SK-N-SH (cell line): ENCODE measurements at regions not wholly inside any gene's neighbourhood (a gene's known extent, or its start where the extent isn't known, plus 50 kb on each side); places are given as distances from the start of the nearest gene placed in this dataset.
A peak's percentile ranks its signal among the peaks of the same experiment; 100 is the strongest.
"Not testable (repeated sequence)": the region's sequence is repeated elsewhere in the genome, so short reads cannot be mapped to it uniquely, and the experiment has no call there.

Experiments
- CTCF ChIA-PET: fragments of 300-600, 350-600 bp; formaldehyde crosslinking; extraction: SDS; loops from one replicate; lab custom pipeline; 2021; lab: Yijun Ruan, JAX
- POLR2A ChIA-PET: fragments of 350-600 bp; sonication (Branson Sonifier 250); formaldehyde crosslinking; extraction: SDS; loops from one replicate; lab custom pipeline; 2020; ENCODE audit warnings: antibody characterized with exemption, inconsistent platforms; lab: Yijun Ruan, JAX
- DNase-seq: peaks from one replicate; pipeline ENCODE4 v3.0.0; 2012
- H2AFZ ChIP-seq: fragments of 200-600 bp; sonication (generic); 2 replicates; pipeline ENCODE4 v1.8.1; 2016; ENCODE audit warnings: antibody characterized with exemption, mild to moderate bottlenecking, low read depth
- H3F3A ChIP-seq: fragments of 200-600 bp; sonication (generic); replicated peaks from 2 replicates; pipeline ENCODE3; 2016; ENCODE audit warnings: antibody characterized with exemption, mild to moderate bottlenecking; ENCODE audit not compliant: insufficient read depth
- H3K27ac ChIP-seq, 2 experiments: fragments of 200-500 bp in 1 of 2; fragments of 200-600 bp in 1 of 2; sonication (Bioruptor generic) in 1 of 2; sonication (generic), shearing (Covaris generic) in 1 of 2; 2 replicates each; pipeline versions ENCODE4 v1.5.1 to v1.6.1; 2014 to 2016; ENCODE audit warnings: low read depth in 2 of 2, inconsistent platforms in 1 of 2, low read length in 1 of 2, mild to moderate bottlenecking in 1 of 2, mixed read lengths in 1 of 2
- H3K27me3 ChIP-seq: fragments of 200-600 bp; sonication (generic), shearing (Covaris generic); 2 replicates; pipeline ENCODE4 v1.6.1; 2016; ENCODE audit warnings: mixed run types; ENCODE audit not compliant: insufficient read depth
- H3K36me3 ChIP-seq, 2 experiments: fragments of 200-500 bp in 1 of 2; fragments of 200-600 bp in 1 of 2; sonication (Bioruptor generic) in 1 of 2; sonication (generic) in 1 of 2; replicated peaks in 1 of 2; 2 replicates each; pipeline versions ENCODE3 to v1.5.1; 2014 to 2016; ENCODE audit warnings: low read length in 1 of 2, mild to moderate bottlenecking in 1 of 2; ENCODE audit not compliant: insufficient read depth in 2 of 2, control insufficient read depth in 1 of 2
- H3K4me1 ChIP-seq, 2 experiments: fragments of 200-500 bp in 1 of 2; fragments of 200-600 bp in 1 of 2; sonication (Bioruptor generic) in 1 of 2; sonication (generic), shearing (Covaris generic) in 1 of 2; 2 replicates each; pipeline versions ENCODE4 v1.5.1 to v1.6.1; 2014 to 2016; ENCODE audit warnings: low read depth in 1 of 2, low read length in 1 of 2, mixed run types in 1 of 2; ENCODE audit not compliant: insufficient read depth in 2 of 2, control insufficient read depth in 1 of 2
- H3K4me2 ChIP-seq: fragments of 200-600 bp; sonication (generic), shearing (Covaris generic); 2 replicates; pipeline ENCODE4 v1.6.1; 2017; ENCODE audit warnings: mixed run types
- H3K4me3 ChIP-seq, 2 experiments: fragments of 200-500 bp in 1 of 2; fragments of 200-600 bp in 1 of 2; sonication (Bioruptor generic) in 1 of 2; sonication (generic), shearing (Covaris generic) in 1 of 2; 2 replicates each; pipeline versions ENCODE4 v1.5.1 to v1.8.1; 2014 to 2016; ENCODE audit warnings: low read depth in 2 of 2, inconsistent platforms in 1 of 2, low read length in 1 of 2, mild to moderate bottlenecking in 1 of 2, mixed read lengths in 1 of 2, moderate library complexity in 1 of 2
- H3K79me2 ChIP-seq: fragments of 200-600 bp; sonication (generic); 2 replicates; pipeline ENCODE4 v1.8.1; 2017; ENCODE audit warnings: mild to moderate bottlenecking; ENCODE audit not compliant: insufficient read depth
- H3K9ac ChIP-seq: fragments of 200-600 bp; sonication (generic); 2 replicates; pipeline ENCODE4 v1.6.1; 2017; ENCODE audit warnings: mixed run types
- H3K9me2 ChIP-seq: fragments of 200-600 bp; sonication (generic); 2 replicates; pipeline ENCODE4 v1.6.1; 2017; ENCODE audit warnings: mixed run types
- H3K9me3 ChIP-seq: fragments of 200-600 bp; sonication (generic); 2 replicates; pipeline ENCODE4 v1.6.1; 2017; ENCODE audit warnings: mixed run types, mild to moderate bottlenecking, moderate library complexity
- H4K20me1 ChIP-seq: fragments of 200-600 bp; sonication (generic); 2 replicates; pipeline ENCODE4 v1.6.1; 2017; ENCODE audit warnings: mild to moderate bottlenecking, mixed run types; ENCODE audit not compliant: insufficient read depth
- EZH2phosphoT487 ChIP-seq: fragments of 200-600 bp; sonication (generic); IDR thresholded peaks from 2 replicates; pipeline ENCODE4 v1.6.1; 2017; ENCODE audit warnings: low read depth, mixed run types, mild to moderate bottlenecking, antibody characterized with exemption, moderate library complexity, borderline replicate concordance
- FOSL2 ChIP-seq: IDR thresholded peaks from 2 replicates; pipeline ENCODE4 v1.4.0; 2012; ENCODE audit warnings: low read depth, mild to moderate bottlenecking, moderate library complexity, borderline replicate concordance
- FOXJ3 ChIP-seq: sonication (generic); formaldehyde crosslinking; IDR thresholded peaks from 2 replicates; pipeline ENCODE4 v1.5.1; 2020; ENCODE audit warnings: mild to moderate bottlenecking, missing genetic modification reagents
- GABPA ChIP-seq: IDR thresholded peaks from 2 replicates; pipeline ENCODE4 v1.4.0; 2012; ENCODE audit warnings: low read depth, mild to moderate bottlenecking
- MAX ChIP-seq: IDR thresholded peaks from 2 replicates; pipeline ENCODE4 v1.4.0; 2012; ENCODE audit warnings: low read depth
- MEF2A ChIP-seq: IDR thresholded peaks from 2 replicates; pipeline ENCODE4 v1.4.0; 2012; ENCODE audit warnings: low read depth, borderline replicate concordance
- MXI1 ChIP-seq: IDR thresholded peaks from 2 replicates; pipeline ENCODE4 v1.6.1; 2012; ENCODE audit warnings: mild to moderate bottlenecking, low read depth, low read length, improper control_type of control experiment
- POLR2AphosphoS5 ChIP-seq: IDR thresholded peaks from 2 replicates; pipeline ENCODE4 v1.6.1; 2012; ENCODE audit warnings: low read depth, low read length
- RAD21 ChIP-seq: IDR thresholded peaks from 2 replicates; pipeline ENCODE4 v1.6.1; 2012; ENCODE audit warnings: mild to moderate bottlenecking, low read length
- RFX5 ChIP-seq: IDR thresholded peaks from 2 replicates; pipeline ENCODE4 v1.6.1; 2012; ENCODE audit warnings: mild to moderate bottlenecking, improper control_type of control experiment, low read length
- TAF1 ChIP-seq: IDR thresholded peaks from 2 replicates; pipeline ENCODE4 v1.6.1; 2012; ENCODE audit warnings: low read depth, mild to moderate bottlenecking, low read length, moderate library complexity, borderline replicate concordance
- WGBS: methylation state at CpG from one replicate; pipeline ENCODE4 v1.1.6; 2017; ENCODE audit warnings: low lambda C conversion rate; 5-methylcytosine and 5-hydroxymethylcytosine counted together
- TF ChIP-seq, protein P1 (sequence below): fragments of 150-350 bp; IDR thresholded peaks from 2 replicates; pipeline ENCODE4 v1.6.1; 2017; ENCODE audit warnings: antibody characterized with exemption, low read length, low read depth, borderline replicate concordance

DNA sequence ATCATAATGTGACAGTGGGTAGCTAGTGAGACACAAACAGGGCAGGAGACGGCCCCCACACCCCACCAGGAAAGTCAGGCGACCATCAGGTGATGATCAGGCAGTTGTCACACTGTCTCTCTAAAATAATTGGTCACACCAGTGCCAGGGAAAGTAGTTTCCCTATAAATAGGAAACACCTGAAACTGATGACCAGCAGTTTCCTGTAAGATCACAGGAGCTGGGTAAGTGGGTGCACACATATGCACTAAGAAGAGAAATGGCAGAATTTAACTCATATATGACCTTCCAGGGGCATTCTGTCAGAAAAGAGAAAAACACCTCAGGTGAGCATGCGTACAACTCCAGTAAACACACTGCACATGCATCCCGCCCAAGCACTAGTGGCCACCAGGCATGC, 620.5 kb upstream of the GHITM start:
- Histone ChIP-seq H3K79me2 (no peaks in the 10 kb centered on the region), H3K4me2 (no peak overlapping the region), H3F3A (no peaks in the 10 kb centered on the region), H4K20me1 (no peaks in the 10 kb centered on the region), H3K27ac (no peak overlapping the region), H3K9me3 (no peaks in the 10 kb centered on the region), H3K36me3 (no peaks in the 10 kb centered on the region)
- POLR2A ChIA-PET = no interaction called here
- DNase-seq = no peak
- TF ChIP-seq FOXJ3 = no peak
- TF ChIP-seq, protein P1, sequence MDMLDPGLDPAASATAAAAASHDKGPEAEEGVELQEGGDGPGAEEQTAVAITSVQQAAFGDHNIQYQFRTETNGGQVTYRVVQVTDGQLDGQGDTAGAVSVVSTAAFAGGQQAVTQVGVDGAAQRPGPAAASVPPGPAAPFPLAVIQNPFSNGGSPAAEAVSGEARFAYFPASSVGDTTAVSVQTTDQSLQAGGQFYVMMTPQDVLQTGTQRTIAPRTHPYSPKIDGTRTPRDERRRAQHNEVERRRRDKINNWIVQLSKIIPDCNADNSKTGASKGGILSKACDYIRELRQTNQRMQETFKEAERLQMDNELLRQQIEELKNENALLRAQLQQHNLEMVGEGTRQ = no peak
- TF ChIP-seq MEF2A = no peak
- no peak for TF ChIP-seq MXI1
- no peak for TF ChIP-seq EZH2phosphoT487
- TF ChIP-seq RAD21 = no peak
- TF ChIP-seq FOSL2 = no peak
- no peak for TF ChIP-seq POLR2AphosphoS5
- TF ChIP-seq RFX5 = no peak
- no peak for TF ChIP-seq GABPA
- no peak for TF ChIP-seq TAF1
- TF ChIP-seq, all 33 proteins: peak for 0
- H3K4me1 ChIP-seq = peaks cover 0 to 7% of the 10 kb centered on the region in 2 experiments; a peak in 2 of 4 replicates
- H3K9ac ChIP-seq = no peak overlapping the region
- H3K27me3 ChIP-seq = no peaks in the 10 kb centered on the region
- WGBS = 47% methylated on average over 4 of the region's 4 CpGs
- H3K9me2 ChIP-seq = no peaks in the 10 kb centered on the region
- H2AFZ ChIP-seq = no peak overlapping the region
- CTCF ChIA-PET = no interaction called here
- no peak overlapping the region for H3K4me3 ChIP-seq

- POLR2A ChIA-PET, H3K27ac ChIP-seq, H3K36me3 ChIP-seq, H2AFZ ChIP-seq, H3K27me3 ChIP-seq, H3K9ac ChIP-seq, H3K4me1 ChIP-seq, CTCF ChIA-PET, H3K9me3 ChIP-seq, DNase-seq, H3F3A ChIP-seq, H3K4me3 ChIP-seq, H3K4me2 ChIP-seq, H3K9me2 ChIP-seq, H3K79me2 ChIP-seq, H4K20me1 ChIP-seq: not testable (repeated sequence)
- 60% methylated on average over 11 of the region's 11 CpGs for WGBS
Measured at GRCh38 chr10:83520386-83520785, 618.9 kb upstream of the GHITM start.

- no peaks in the 10 kb centered on the region for H3K79me2 ChIP-seq
- H3K9me3 ChIP-seq = no peaks in the 10 kb centered on the region
- no peaks in the 10 kb centered on the region for H3K27me3 ChIP-seq
- H3K9me2 ChIP-seq = no peaks in the 10 kb centered on the region
- H3F3A ChIP-seq = no peaks in the 10 kb centered on the region
- H3K4me2 ChIP-seq = no peak overlapping the region; the same call in 1 of the 2 replicates
- H3K4me1 ChIP-seq = peaks cover 0 to 3% of the 10 kb centered on the region in 2 experiments; a peak in 2 of 4 replicates
- ChIA-PET POLR2A (no interaction called here), CTCF (interaction anchor here (2.1 kb wide), 1 partner anchor 16 kb away, joined by 6 read pairs; no protein-coding TSS in a partner anchor)
- DNase-seq = no peak
- H3K9ac ChIP-seq = 0 out of 2 replicates have a peak overlapping the region, but pooled peaks have one; percentile 8
- no peaks in the 10 kb centered on the region for H4K20me1 ChIP-seq
- H3K36me3 ChIP-seq = no peaks in the 10 kb centered on the region
- no peak overlapping the region for H3K4me3 ChIP-seq
- no peak for TF ChIP-seq MAX
- H2AFZ ChIP-seq = no peak overlapping the region
- peak overlapping the region in 1 of 2 experiments; percentile 44; a peak in 1 of 4 replicates for H3K27ac ChIP-seq
Measured at GRCh38 chr10:83522456-83522855, 616.9 kb upstream of the GHITM start.
